ENCODE measurements at regions not wholly inside any gene's neighbourhood (a gene's known extent, or its start where the extent isn't known, plus 50 kb on each side); places are given as distances from the start of the nearest gene placed in this dataset.

GRCh38 chr9:26406676-26407075, 485.9 kb downstream of the CAAP1 start:
- TF ChIP-seq ZNF565 (CRISPR knock-in tag; conservative IDR thresholded peaks at IDR 0.05; ENCODE audit: low read depth) = no peak
- TF ChIP-seq ISL1 (CRISPR knock-in tag; IDR thresholded peaks at IDR 0.05) = no peak
- no peak for TF ChIP-seq GLIS3 (CRISPR knock-in tag; IDR thresholded peaks at IDR 0.05)
- TF ChIP-seq, protein P1, sequence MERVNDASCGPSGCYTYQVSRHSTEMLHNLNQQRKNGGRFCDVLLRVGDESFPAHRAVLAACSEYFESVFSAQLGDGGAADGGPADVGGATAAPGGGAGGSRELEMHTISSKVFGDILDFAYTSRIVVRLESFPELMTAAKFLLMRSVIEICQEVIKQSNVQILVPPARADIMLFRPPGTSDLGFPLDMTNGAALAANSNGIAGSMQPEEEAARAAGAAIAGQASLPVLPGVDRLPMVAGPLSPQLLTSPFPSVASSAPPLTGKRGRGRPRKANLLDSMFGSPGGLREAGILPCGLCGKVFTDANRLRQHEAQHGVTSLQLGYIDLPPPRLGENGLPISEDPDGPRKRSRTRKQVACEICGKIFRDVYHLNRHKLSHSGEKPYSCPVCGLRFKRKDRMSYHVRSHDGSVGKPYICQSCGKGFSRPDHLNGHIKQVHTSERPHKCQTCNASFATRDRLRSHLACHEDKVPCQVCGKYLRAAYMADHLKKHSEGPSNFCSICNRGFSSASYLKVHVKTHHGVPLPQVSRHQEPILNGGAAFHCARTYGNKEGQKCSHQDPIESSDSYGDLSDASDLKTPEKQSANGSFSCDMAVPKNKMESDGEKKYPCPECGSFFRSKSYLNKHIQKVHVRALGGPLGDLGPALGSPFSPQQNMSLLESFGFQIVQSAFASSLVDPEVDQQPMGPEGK (CRISPR knock-in tag; IDR thresholded peaks at IDR 0.05; ENCODE audit: borderline replicate concordance) = no peak
- TF ChIP-seq ZNF70 (CRISPR knock-in tag; IDR thresholded peaks at IDR 0.05) = no peak
- no peak for TF ChIP-seq BACH2 (CRISPR knock-in tag; IDR thresholded peaks at IDR 0.05; ENCODE audit: borderline replicate concordance)

Measured in SK-N-SH treated with all-trans-retinoic acid at 6 μM for 48 hours (cell line).